ENCODE measurements at regions not wholly inside any gene's neighbourhood (a gene's known extent, or its start where the extent isn't known, plus 50 kb on each side); places are given as distances from the start of the nearest gene placed in this dataset.

GRCh38 chr10:131474416-131474815, 162.9 kb upstream of the TCERG1L start:
- no peak overlapping the region for H3K27ac Mint-ChIP-seq (ENCODE audit: unreplicated experiment)
- CTCF ChIA-PET = no interaction called here
- no peaks in the 10 kb centered on the region for H3K36me3 Mint-ChIP-seq (ENCODE audit: insufficient read depth, unreplicated experiment)
- no TSS peak for BruUV-seq (replicated peaks)
- no peaks in the 10 kb centered on the region for H3K4me1 Mint-ChIP-seq (ENCODE audit: low read depth, unreplicated experiment)
- H3K4me3 Mint-ChIP-seq (ENCODE audit: low read depth, unreplicated experiment) = no peak overlapping the region
- no peaks in the 10 kb centered on the region for H3K9me3 Mint-ChIP-seq (ENCODE audit: low read depth, unreplicated experiment)
- no peak for DNase-seq
- intact Hi-C loops (cut with micrococcal nuclease; ENCODE audit: unreplicated experiment) = no loop called here
- peaks cover 11% of the 10 kb centered on the region for H3K27me3 Mint-ChIP-seq (ENCODE audit: unreplicated experiment)
- TF ChIP-seq, protein P1, sequence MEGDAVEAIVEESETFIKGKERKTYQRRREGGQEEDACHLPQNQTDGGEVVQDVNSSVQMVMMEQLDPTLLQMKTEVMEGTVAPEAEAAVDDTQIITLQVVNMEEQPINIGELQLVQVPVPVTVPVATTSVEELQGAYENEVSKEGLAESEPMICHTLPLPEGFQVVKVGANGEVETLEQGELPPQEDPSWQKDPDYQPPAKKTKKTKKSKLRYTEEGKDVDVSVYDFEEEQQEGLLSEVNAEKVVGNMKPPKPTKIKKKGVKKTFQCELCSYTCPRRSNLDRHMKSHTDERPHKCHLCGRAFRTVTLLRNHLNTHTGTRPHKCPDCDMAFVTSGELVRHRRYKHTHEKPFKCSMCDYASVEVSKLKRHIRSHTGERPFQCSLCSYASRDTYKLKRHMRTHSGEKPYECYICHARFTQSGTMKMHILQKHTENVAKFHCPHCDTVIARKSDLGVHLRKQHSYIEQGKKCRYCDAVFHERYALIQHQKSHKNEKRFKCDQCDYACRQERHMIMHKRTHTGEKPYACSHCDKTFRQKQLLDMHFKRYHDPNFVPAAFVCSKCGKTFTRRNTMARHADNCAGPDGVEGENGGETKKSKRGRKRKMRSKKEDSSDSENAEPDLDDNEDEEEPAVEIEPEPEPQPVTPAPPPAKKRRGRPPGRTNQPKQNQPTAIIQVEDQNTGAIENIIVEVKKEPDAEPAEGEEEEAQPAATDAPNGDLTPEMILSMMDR (IDR thresholded peaks at IDR 0.05; ENCODE audit: unreplicated experiment) = no peak

DNA sequence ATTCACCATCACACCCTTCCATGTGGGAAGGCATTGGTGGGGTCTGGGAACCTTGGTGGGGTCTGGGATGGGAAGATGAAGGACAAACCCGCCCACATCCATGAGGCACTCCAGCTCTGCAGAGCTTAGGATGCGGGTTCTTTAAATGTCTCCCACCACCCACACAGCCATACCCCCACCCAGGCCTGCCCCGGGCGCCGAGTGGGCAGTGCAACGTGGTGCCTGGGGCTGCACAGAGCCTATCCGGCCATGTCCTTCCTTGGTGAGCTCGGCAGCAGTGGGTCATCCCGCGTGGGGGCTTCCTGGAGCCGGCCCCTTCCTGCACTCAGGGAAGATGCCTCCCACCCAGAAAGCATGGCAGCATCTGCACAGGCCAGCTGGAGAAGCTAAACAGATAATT, 163.5 kb upstream of the TCERG1L start:
- TF ChIP-seq, protein P1 (IDR thresholded peaks at IDR 0.05; ENCODE audit: unreplicated experiment) = no peak
- DNase-seq = no peak
- H3K36me3 Mint-ChIP-seq (ENCODE audit: insufficient read depth, unreplicated experiment) = no peaks in the 10 kb centered on the region
- no peak overlapping the region for H3K27ac Mint-ChIP-seq (ENCODE audit: unreplicated experiment)
- intact Hi-C loops (cut with micrococcal nuclease; ENCODE audit: unreplicated experiment) = no loop called here
- H3K9me3 Mint-ChIP-seq (ENCODE audit: low read depth, unreplicated experiment) = no peaks in the 10 kb centered on the region
- CTCF ChIA-PET = no interaction called here
- no peaks in the 10 kb centered on the region for H3K4me1 Mint-ChIP-seq (ENCODE audit: low read depth, unreplicated experiment)
- H3K27me3 Mint-ChIP-seq (ENCODE audit: unreplicated experiment) = peaks cover 11% of the 10 kb centered on the region
- no TSS peak for BruUV-seq (replicated peaks)
- no peak overlapping the region for H3K4me3 Mint-ChIP-seq (ENCODE audit: low read depth, unreplicated experiment)

- peaks cover 8% of the 10 kb centered on the region for H3K27me3 Mint-ChIP-seq (ENCODE audit: unreplicated experiment)
- intact Hi-C loops (cut with micrococcal nuclease; ENCODE audit: unreplicated experiment) = no loop called here
- no TSS peak for BruUV-seq (replicated peaks)
- no peak for DNase-seq
- CTCF ChIA-PET = no interaction called here
- H3K4me3 Mint-ChIP-seq (ENCODE audit: low read depth, unreplicated experiment) = no peak overlapping the region
- H3K9me3 Mint-ChIP-seq (ENCODE audit: low read depth, unreplicated experiment) = no peaks in the 10 kb centered on the region
- no peaks in the 10 kb centered on the region for H3K4me1 Mint-ChIP-seq (ENCODE audit: low read depth, unreplicated experiment)
- H3K36me3 Mint-ChIP-seq (ENCODE audit: insufficient read depth, unreplicated experiment) = no peaks in the 10 kb centered on the region
- H3K27ac Mint-ChIP-seq (ENCODE audit: unreplicated experiment) = no peak overlapping the region
- TF ChIP-seq, protein P1 (IDR thresholded peaks at IDR 0.05; ENCODE audit: unreplicated experiment) = no peak
Measured at GRCh38 chr10:131475803-131476202, 164.3 kb upstream of the TCERG1L start.

- Mint-ChIP-seq H3K4me3 (ENCODE audit: low read depth, unreplicated experiment) (no peak overlapping the region), H3K9me3 (ENCODE audit: low read depth, unreplicated experiment) (peaks cover 3% of the 10 kb centered on the region), H3K27ac (ENCODE audit: unreplicated experiment) (no peak overlapping the region), H3K4me1 (ENCODE audit: low read depth, unreplicated experiment) (no peaks in the 10 kb centered on the region), H3K36me3 (ENCODE audit: insufficient read depth, unreplicated experiment) (no peaks in the 10 kb centered on the region), H3K27me3 (ENCODE audit: unreplicated experiment) (peaks cover 11% of the 10 kb centered on the region)
- TF ChIP-seq, protein P1 (IDR thresholded peaks at IDR 0.05; ENCODE audit: unreplicated experiment) = no peak
- BruUV-seq (replicated peaks) = no TSS peak
- DNase-seq = no peak
- intact Hi-C loops (cut with micrococcal nuclease; ENCODE audit: unreplicated experiment) = no loop called here
- CTCF ChIA-PET = no interaction called here
Measured at GRCh38 chr10:131477457-131478121, 166.1 kb upstream of the TCERG1L start.

All from Calu3 (cell line).